Neural cell (in vitro differentiated cells): ENCODE measurements at regions not wholly inside any gene's neighbourhood (a gene's known extent, or its start where the extent isn't known, plus 50 kb on each side); places are given as distances from the start of the nearest gene placed in this dataset.
"Not testable (repeated sequence)": the region's sequence is repeated elsewhere in the genome, so short reads cannot be mapped to it uniquely, and the experiment has no call there.

Source experiments
- CTCF ChIP-seq: fragments of 450-650 bp; IDR thresholded peaks from 2 replicates; pipeline ENCODE4 v1.5.1; 2014; ENCODE audit warnings: antibody characterized with exemption, mild to moderate bottlenecking, moderate library complexity; ENCODE audit not compliant: poor library complexity, severe bottlenecking
- POLR2AphosphoS5 ChIP-seq: IDR thresholded peaks from 2 replicates; pipeline ENCODE4 v1.6.1; 2012

GRCh38 chr2:87204569-87205147 lies 183.0 kb upstream of the PLGLB1 start:
- TF ChIP-seq POLR2AphosphoS5, CTCF: not testable (repeated sequence)
